Stimulated activated effector memory CD8-positive, alpha-beta T cell treated with anti-CD3 and anti-CD28 coated beads, Interleukin-12 subunit alpha, Interleukin-12 subunit beta, amount 100 ng/mL, for 72 hours (primary cell): ENCODE measurements at regions not wholly inside any gene's neighbourhood (a gene's known extent, or its start where the extent isn't known, plus 50 kb on each side); places are given as distances from the start of the nearest gene placed in this dataset.

Experiments
- ATAC-seq: fragments of 150-1000 bp; cut with Tn5 transposase; 2 replicates; pipeline ENCODE4 v1.10.0; 2021
- DNase-seq, 2 donors: peaks; one replicate each; pipeline ENCODE4 v3.0.0; 2021 to 2022; ENCODE audit warnings: low spot score in 2 of 2
- H3K27ac Mint-ChIP-seq: one replicate; pipeline ENCODE4 v1.8.0; 2022; ENCODE audit warnings: mild to moderate bottlenecking, mixed read lengths
- H3K36me3 Mint-ChIP-seq: one replicate; pipeline ENCODE4 v1.8.0; 2022; ENCODE audit warnings: mild to moderate bottlenecking, mixed read lengths
- H3K4me1 Mint-ChIP-seq: one replicate; pipeline ENCODE4 v1.8.0; 2022; ENCODE audit warnings: mixed read lengths
- H3K4me3 Mint-ChIP-seq: one replicate; pipeline ENCODE4 v1.8.0; 2022; ENCODE audit warnings: mild to moderate bottlenecking, mixed read lengths
- H3K9me3 Mint-ChIP-seq: one replicate; pipeline ENCODE4 v1.8.0; 2022; ENCODE audit warnings: mixed read lengths

DNA sequence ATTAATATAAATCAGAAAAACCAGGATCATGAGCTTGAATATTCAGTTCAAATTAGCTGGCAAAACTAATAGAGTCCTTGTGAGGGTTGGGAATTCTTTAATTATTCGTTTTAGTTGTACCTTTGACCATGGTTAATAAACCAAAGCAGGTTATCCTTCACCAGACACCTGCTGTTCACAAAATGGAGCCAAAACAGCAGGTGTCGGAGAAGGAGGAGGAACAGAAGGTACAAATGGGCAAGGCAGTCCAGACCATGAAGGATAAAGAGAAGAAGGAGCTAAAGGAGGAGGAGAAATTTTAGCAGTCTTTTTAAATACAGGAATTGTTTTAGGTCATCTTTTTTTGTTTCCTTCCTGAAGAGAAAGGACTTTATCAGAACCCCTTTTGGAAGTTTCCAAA, 106.1 kb downstream of the NHLRC3 start:
- no peak for ATAC-seq
- H3K4me1 Mint-ChIP-seq: no peaks in the 10 kb centered on the region
- H3K4me3 Mint-ChIP-seq: no peak overlapping the region
- no peak overlapping the region for H3K27ac Mint-ChIP-seq
- DNase-seq: no peak
- no peaks in the 10 kb centered on the region for H3K36me3 Mint-ChIP-seq
- H3K9me3 Mint-ChIP-seq: no peaks in the 10 kb centered on the region

DNA sequence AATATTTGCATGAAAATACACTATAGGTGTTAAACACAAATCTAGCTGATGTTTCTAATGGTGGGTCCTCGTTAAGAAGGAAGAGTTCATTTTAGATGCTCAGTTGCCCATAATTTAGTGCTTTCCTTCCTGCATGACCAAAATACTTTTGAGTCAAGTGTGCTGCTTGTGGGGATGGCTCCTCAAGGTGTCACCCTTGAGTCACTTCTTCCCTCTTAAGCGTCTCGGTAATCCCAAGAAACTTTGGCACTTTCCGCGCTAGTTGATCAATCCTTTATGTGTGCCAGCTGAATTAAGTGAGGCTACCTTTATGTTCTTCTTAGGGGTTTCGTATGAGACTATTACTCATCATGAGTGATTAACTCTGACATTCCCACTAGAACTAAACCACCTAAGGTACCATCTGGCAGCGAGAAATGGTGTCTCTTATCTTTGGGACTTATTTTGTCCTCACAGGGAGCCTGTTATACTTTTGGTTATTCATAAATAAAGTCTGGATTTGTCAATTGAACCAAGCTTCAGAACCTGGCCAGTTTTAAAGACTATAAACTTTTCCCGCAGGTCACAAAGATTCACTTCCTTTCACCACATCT, 106.8 kb downstream of the NHLRC3 start:
- no peaks in the 10 kb centered on the region for H3K9me3 Mint-ChIP-seq
- DNase-seq: no peak
- no peaks in the 10 kb centered on the region for H3K36me3 Mint-ChIP-seq
- no peak for ATAC-seq
- no peaks in the 10 kb centered on the region for H3K4me1 Mint-ChIP-seq
- H3K4me3 Mint-ChIP-seq: no peak overlapping the region
- H3K27ac Mint-ChIP-seq: no peak overlapping the region

DNA sequence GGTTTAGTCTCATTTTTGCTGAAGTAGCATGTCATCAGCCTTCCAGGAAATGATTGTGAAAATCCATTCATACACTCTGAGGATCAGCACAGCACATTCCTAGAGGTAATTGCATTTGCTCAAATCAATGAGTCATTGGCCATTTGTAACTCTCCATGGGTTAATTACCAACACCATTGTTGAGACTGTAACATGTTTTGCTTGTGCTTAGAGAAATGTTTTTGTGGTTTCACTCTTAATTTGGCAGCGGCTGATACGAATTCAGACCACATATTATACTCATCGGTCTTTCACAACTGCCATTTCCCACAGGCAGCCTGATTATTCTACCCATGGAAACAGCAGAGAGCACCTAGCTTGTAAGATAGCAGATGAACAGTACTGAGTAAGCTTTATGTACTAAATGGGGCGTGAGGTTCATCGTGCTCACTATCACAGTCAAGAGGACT, 110.3 kb downstream of the NHLRC3 start:
- Mint-ChIP-seq H3K4me3 (no peak overlapping the region), H3K27ac (no peak overlapping the region), H3K9me3 (no peaks in the 10 kb centered on the region), H3K4me1 (no peaks in the 10 kb centered on the region), H3K36me3 (no peaks in the 10 kb centered on the region)
- DNase-seq (no peak), ATAC-seq (peak; percentile 87)

GRCh38 chr13:39149896-39150295, 111.6 kb downstream of the NHLRC3 start:
- no peak for DNase-seq
- ATAC-seq: no peak
- Mint-ChIP-seq H3K4me3 (no peak overlapping the region), H3K27ac (no peak overlapping the region), H3K4me1 (no peaks in the 10 kb centered on the region), H3K9me3 (no peaks in the 10 kb centered on the region), H3K36me3 (no peaks in the 10 kb centered on the region)

- no peak overlapping the region for H3K4me3 Mint-ChIP-seq
- H3K36me3 Mint-ChIP-seq: no peaks in the 10 kb centered on the region
- H3K27ac Mint-ChIP-seq: no peak overlapping the region
- no peaks in the 10 kb centered on the region for H3K4me1 Mint-ChIP-seq
- ATAC-seq (no peak), DNase-seq (no peak)
- H3K9me3 Mint-ChIP-seq: no peaks in the 10 kb centered on the region
Observed at GRCh38 chr13:39154041-39154440, 115.8 kb downstream of the NHLRC3 start.

GRCh38 chr13:39159393-39159792, 121.1 kb downstream of the NHLRC3 start:
- no peaks in the 10 kb centered on the region for H3K9me3 Mint-ChIP-seq
- no peaks in the 10 kb centered on the region for H3K4me1 Mint-ChIP-seq
- no peak overlapping the region for H3K27ac Mint-ChIP-seq
- DNase-seq (no peak), ATAC-seq (no peak)
- no peaks in the 10 kb centered on the region for H3K36me3 Mint-ChIP-seq
- no peak overlapping the region for H3K4me3 Mint-ChIP-seq

GRCh38 chr13:39159846-39160370, 121.7 kb downstream of the NHLRC3 start:
- Mint-ChIP-seq H3K27ac (no peak overlapping the region), H3K9me3 (no peaks in the 10 kb centered on the region), H3K4me1 (no peaks in the 10 kb centered on the region), H3K36me3 (no peaks in the 10 kb centered on the region), H3K4me3 (no peak overlapping the region)
- DNase-seq (no peak), ATAC-seq (no peak)

- Mint-ChIP-seq H3K4me1 (no peaks in the 10 kb centered on the region), H3K9me3 (no peaks in the 10 kb centered on the region), H3K36me3 (no peaks in the 10 kb centered on the region), H3K27ac (no peak overlapping the region), H3K4me3 (no peak overlapping the region)
- DNase-seq (no peak), ATAC-seq (no peak)
Observed at GRCh38 chr13:39167018-39167417, 128.8 kb downstream of the NHLRC3 start.

DNA sequence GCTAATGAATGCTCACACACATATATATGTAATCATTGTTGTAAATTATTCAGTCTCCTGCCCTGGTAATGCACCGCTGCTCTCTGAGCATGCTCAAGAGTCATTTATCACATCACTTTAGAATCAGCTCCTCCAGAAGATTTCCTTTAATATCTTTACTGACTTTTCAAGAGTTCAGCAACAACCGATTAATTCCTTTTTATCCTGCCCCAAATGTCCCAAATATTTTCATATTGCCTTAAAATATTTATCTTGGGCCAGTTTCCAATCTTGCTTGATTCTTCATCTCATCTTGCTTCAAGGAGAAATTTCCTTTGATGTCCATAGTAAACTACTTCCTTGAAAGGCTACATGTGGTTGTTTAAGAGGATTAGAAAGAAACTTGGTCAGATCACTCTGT, 132.5 kb downstream of the NHLRC3 start:
- no peaks in the 10 kb centered on the region for H3K4me1 Mint-ChIP-seq
- H3K9me3 Mint-ChIP-seq: no peaks in the 10 kb centered on the region
- no peak for ATAC-seq
- DNase-seq: no peak
- no peak overlapping the region for H3K27ac Mint-ChIP-seq
- no peaks in the 10 kb centered on the region for H3K36me3 Mint-ChIP-seq
- no peak overlapping the region for H3K4me3 Mint-ChIP-seq

DNA sequence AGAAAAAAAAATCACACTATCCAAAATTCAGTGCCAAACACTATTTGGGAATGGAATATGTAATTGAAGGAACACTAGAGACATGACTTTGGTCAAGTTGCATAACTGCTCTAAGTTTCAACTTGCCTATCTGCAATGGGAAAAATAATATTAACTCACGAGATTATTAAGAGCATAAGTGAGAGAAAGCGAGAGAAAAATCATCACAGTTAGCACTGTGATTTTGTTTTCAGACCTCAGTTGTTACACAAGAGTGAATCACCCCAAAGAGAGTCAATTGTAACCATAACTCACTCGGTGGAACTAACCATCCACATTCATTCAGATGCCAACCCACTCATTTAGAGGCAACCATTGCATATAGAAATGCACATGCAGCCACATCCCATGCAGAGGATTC, 147.1 kb downstream of the NHLRC3 start:
- Mint-ChIP-seq H3K4me1 (no peaks in the 10 kb centered on the region), H3K4me3 (no peak overlapping the region), H3K27ac (no peak overlapping the region), H3K9me3 (no peaks in the 10 kb centered on the region), H3K36me3 (no peaks in the 10 kb centered on the region)
- ATAC-seq: no peak
- no peak for DNase-seq

- no peak overlapping the region for H3K27ac Mint-ChIP-seq
- no peaks in the 10 kb centered on the region for H3K36me3 Mint-ChIP-seq
- no peaks in the 10 kb centered on the region for H3K4me1 Mint-ChIP-seq
- ATAC-seq (no peak), DNase-seq (no peak)
- no peak overlapping the region for H3K4me3 Mint-ChIP-seq
- no peaks in the 10 kb centered on the region for H3K9me3 Mint-ChIP-seq
Observed at GRCh38 chr13:39186205-39186875, 148.1 kb downstream of the NHLRC3 start.

GRCh38 chr13:39189778-39190177, 151.5 kb downstream of the NHLRC3 start:
- H3K4me3 Mint-ChIP-seq: no peak overlapping the region
- no peak overlapping the region for H3K27ac Mint-ChIP-seq
- no peaks in the 10 kb centered on the region for H3K36me3 Mint-ChIP-seq
- H3K9me3 Mint-ChIP-seq: no peaks in the 10 kb centered on the region
- ATAC-seq: no peak
- H3K4me1 Mint-ChIP-seq: no peaks in the 10 kb centered on the region
- DNase-seq: no peak

GRCh38 chr13:39196965-39197646, 158.8 kb downstream of the NHLRC3 start:
- no peaks in the 10 kb centered on the region for H3K4me1 Mint-ChIP-seq
- H3K27ac Mint-ChIP-seq: no peak overlapping the region
- ATAC-seq (peak; percentile 87), DNase-seq (no peak)
- H3K9me3 Mint-ChIP-seq: no peaks in the 10 kb centered on the region
- no peaks in the 10 kb centered on the region for H3K36me3 Mint-ChIP-seq
- H3K4me3 Mint-ChIP-seq: no peak overlapping the region

DNA sequence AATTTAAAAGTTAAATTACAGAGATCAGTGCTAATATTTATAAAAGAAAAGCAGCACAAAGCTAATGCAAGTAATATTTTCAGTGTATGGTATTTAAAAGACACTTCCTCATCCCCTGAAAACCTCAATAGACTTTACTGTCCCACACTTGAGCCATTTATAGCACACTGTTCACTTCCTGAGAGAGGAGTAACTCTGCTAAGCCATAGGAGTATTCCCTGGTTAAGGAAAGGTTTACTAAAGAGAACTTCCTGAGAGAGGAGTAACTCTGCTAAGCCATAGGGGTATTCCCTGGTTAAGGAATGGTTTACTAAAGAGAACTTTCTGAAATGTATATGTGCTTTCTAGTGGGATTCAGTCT, 159.4 kb downstream of the NHLRC3 start:
- H3K9me3 Mint-ChIP-seq: no peaks in the 10 kb centered on the region
- DNase-seq (no peak), ATAC-seq (peak; percentile 19)
- no peaks in the 10 kb centered on the region for H3K4me1 Mint-ChIP-seq
- H3K27ac Mint-ChIP-seq: no peak overlapping the region
- H3K4me3 Mint-ChIP-seq: no peak overlapping the region
- no peaks in the 10 kb centered on the region for H3K36me3 Mint-ChIP-seq

DNA sequence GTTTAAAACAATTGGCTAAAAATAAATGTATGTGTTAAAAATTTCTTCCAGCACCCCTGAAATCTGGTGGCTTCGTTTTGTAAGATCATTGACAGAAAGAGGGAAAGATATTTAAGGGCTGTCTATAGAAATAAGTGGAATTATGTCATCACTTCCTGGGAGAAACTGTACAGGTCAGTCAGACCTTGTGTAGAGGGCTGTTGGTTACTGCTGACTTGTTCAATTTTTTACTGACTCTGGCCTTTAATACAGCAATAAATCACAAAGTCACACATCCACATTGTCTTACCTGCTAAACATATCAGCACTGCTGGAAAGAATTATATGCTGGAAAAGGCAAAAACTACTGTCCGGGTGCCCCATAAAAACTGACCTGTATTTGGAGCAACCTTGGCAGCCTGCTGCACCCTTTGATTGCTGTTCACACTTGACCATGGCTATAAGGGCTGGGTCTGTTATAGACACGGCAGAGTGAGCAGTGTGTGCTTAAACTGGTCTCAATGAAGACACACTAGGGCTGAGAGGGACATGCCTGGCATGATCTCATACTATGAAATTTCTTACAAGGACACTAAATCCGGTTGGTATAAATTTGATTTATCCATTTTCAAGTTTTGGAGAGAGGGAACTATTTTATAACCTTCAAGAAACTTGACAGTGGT, 162.1 kb downstream of the NHLRC3 start:
- ATAC-seq: no peak
- Mint-ChIP-seq H3K4me1 (no peaks in the 10 kb centered on the region), H3K27ac (no peak overlapping the region), H3K4me3 (no peak overlapping the region), H3K9me3 (no peaks in the 10 kb centered on the region), H3K36me3 (no peaks in the 10 kb centered on the region)
- no peak for DNase-seq
